Lower leg skin (tissue), 4 donors: ENCODE measurements at regions not wholly inside any gene's neighbourhood (a gene's known extent, or its start where the extent isn't known, plus 50 kb on each side); places are given as distances from the start of the nearest gene placed in this dataset.

Experiments used
- DNase-seq, 2 donors: peaks; one replicate each; pipeline ENCODE4 v3.0.0-alpha.2; 2019; ENCODE audit warnings: low spot score in 2 of 2
- H3K4me3 ChIP-seq: fragments of 200-600 bp; sonication (generic); 2 replicates; pipeline ENCODE4 v1.5.1; 2017; ENCODE audit warnings: mild to moderate bottlenecking, low read depth; ENCODE audit not compliant: poor library complexity, severe bottlenecking
- POLR2A ChIP-seq, 2 donors: fragments of 450-650 bp; IDR thresholded peaks; one replicate each; pipeline ENCODE4 v1.6.1; 2016 to 2017; ENCODE audit warnings: antibody characterized with exemption in 2 of 2, mild to moderate bottlenecking in 1 of 2, moderate library complexity in 1 of 2
- WGBS, 2 donors: methylation state at CpG; one replicate each; pipeline ENCODE4 v1.1.5; 2018; 5-methylcytosine and 5-hydroxymethylcytosine counted together
- intact Hi-C: fragments of 100-400 bp; cut with DNase I; formaldehyde crosslinking; loops from one replicate; pipeline ENCODE4 v1.15.0; 2023; ENCODE audit warnings: low total_unique reads
- TF ChIP-seq, protein P1 (sequence below), 3 donors: fragments of 450-650 bp; IDR thresholded peaks; one replicate each; pipeline ENCODE4 v1.5.1; 2016; ENCODE audit warnings: antibody characterized with exemption in 3 of 3, mild to moderate bottlenecking in 3 of 3, moderate library complexity in 2 of 3

DNA sequence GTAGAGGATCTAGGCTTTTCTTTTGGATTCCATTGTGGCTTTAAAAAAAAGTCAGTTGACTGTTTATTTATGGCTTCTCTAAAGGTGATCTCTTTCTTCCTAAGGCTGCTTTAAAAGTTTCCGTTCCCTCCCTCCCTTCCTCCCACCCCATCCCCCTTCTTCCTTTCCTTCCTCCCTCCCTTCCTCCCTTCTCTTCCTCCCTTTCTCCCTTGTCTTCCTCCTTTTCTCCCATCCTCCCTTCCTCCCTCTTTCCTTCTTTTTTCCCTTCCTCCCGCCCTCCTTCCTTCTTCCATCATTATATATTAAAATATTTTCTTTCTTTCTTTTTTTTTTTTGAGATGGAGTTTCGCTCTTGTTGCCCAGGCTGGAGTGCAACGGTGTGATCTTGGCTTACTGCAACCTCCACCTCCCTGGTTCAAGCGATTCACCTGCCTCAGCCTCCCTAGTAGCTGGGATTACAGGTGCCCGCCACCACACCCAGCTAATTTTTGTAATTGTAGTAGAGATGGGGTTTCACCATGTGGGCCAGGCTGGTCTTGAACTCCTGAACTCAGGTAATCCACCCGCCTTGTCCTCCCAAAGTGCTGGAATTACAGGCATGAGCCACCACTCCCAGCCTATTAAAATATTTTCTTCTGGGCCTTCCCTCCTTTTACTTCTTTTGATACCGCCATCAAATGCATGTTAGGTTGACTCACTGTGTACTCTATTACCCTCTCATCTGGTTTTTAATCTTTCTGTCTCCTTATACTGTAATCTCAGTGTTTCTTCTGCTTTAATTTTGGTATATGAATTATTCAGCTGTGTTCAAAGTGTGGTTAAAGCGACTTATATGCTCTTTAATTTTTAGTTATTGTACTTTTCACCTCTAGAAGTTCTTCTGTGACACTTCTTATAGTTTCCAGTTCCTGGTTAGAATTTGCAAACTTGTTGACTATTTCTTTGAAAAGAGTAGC, 59.2 kb upstream of the ATP5PO start:
- TF ChIP-seq, protein P1, sequence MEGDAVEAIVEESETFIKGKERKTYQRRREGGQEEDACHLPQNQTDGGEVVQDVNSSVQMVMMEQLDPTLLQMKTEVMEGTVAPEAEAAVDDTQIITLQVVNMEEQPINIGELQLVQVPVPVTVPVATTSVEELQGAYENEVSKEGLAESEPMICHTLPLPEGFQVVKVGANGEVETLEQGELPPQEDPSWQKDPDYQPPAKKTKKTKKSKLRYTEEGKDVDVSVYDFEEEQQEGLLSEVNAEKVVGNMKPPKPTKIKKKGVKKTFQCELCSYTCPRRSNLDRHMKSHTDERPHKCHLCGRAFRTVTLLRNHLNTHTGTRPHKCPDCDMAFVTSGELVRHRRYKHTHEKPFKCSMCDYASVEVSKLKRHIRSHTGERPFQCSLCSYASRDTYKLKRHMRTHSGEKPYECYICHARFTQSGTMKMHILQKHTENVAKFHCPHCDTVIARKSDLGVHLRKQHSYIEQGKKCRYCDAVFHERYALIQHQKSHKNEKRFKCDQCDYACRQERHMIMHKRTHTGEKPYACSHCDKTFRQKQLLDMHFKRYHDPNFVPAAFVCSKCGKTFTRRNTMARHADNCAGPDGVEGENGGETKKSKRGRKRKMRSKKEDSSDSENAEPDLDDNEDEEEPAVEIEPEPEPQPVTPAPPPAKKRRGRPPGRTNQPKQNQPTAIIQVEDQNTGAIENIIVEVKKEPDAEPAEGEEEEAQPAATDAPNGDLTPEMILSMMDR (IDR thresholded peaks at IDR 0.05), result no peak
- no peak for TF ChIP-seq POLR2A (IDR thresholded peaks at IDR 0.05)
- no peak for DNase-seq
- H3K4me3 ChIP-seq, result no peak overlapping the region
- intact Hi-C loops, result no loop called here
- WGBS, 2 donors, result 92 to 95% methylated on average over 9 of the region's 9 CpGs

- WGBS, 2 donors, result 85 to 95% methylated on average over 5 of the region's 5 CpGs
- intact Hi-C loops, result no loop called here
- no peak for DNase-seq
Observed at GRCh38 chr21:33973268-33973667, 57.7 kb upstream of the ATP5PO start.

DNA sequence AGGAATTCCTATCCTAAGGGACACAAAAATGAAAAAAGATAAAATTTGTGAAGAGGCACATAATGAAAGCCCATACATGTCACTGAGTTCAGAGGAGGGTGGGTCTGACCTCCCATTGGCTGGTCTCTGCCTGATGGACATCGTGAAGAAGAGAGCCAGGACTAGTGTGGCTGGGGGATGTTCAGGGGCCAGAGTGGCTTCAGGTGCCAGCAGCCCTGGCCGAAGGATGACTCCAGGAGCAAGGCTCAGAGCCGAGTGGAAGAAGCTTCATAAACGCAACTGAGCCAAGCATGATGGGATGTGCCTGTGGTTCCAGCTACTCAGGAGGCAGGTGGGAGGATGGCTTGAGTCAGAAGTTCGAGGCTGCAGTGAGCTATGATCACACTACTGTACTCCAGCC, 56.9 kb upstream of the ATP5PO start:
- WGBS, 2 donors, result 89% methylated on average over 5 of the region's 5 CpGs
- DNase-seq, result no peak
- no peak for TF ChIP-seq POLR2A (IDR thresholded peaks at IDR 0.05)
- TF ChIP-seq, protein P1 (IDR thresholded peaks at IDR 0.05), result no peak
- intact Hi-C loops, result no loop called here
- no peak overlapping the region for H3K4me3 ChIP-seq

More at GRCh38 chr21:33973268-33973667, 57.7 kb upstream of the ATP5PO start:
- no peak overlapping the region for H3K4me3 ChIP-seq
- TF ChIP-seq, protein P1 (IDR thresholded peaks at IDR 0.05), result no peak
- TF ChIP-seq POLR2A (IDR thresholded peaks at IDR 0.05), result no peak

- intact Hi-C loops, result no loop called here
- 48 to 58% methylated on average over 7 of the region's 7 CpGs for WGBS, 2 donors
- H3K4me3 ChIP-seq, result no peak overlapping the region
- no peak for DNase-seq
- TF ChIP-seq, protein P1 (IDR thresholded peaks at IDR 0.05), result no peak
- TF ChIP-seq POLR2A (IDR thresholded peaks at IDR 0.05), result no peak
Observed at GRCh38 chr21:33971492-33972013, 55.9 kb upstream of the ATP5PO start.

GRCh38 chr21:33969581-33969980, 54.0 kb upstream of the ATP5PO start:
- no peak for TF ChIP-seq POLR2A (IDR thresholded peaks at IDR 0.05)
- TF ChIP-seq, protein P1 (IDR thresholded peaks at IDR 0.05), result no peak
- intact Hi-C loops, result no loop called here
- WGBS, 2 donors, result 87 to 93% methylated on average over 3 of the region's 3 CpGs
- H3K4me3 ChIP-seq, result no peak overlapping the region
- DNase-seq, result no peak
